B cell (primary cell): ENCODE measurements at regions not wholly inside any gene's neighbourhood (a gene's known extent, or its start where the extent isn't known, plus 50 kb on each side); places are given as distances from the start of the nearest gene placed in this dataset.

Source experiments
- ATAC-seq: fragments of 200-7000 bp; cut with Tn5 transposase; one replicate; pipeline ENCODE4 v1.10.0; 2021; ENCODE audit warnings: low read depth, mild to moderate bottlenecking, moderate number of reproducible peaks, moderate library complexity
- CTCF ChIA-PET: fragments of 350-600 bp; sonication (Branson Sonifier 250); formaldehyde crosslinking; loops from one replicate; lab custom pipeline; 2021; ENCODE audit warnings: antibody characterized with exemption, inconsistent platforms; lab: Charles Lee
- POLR2A ChIA-PET: fragments of 350-600 bp; sonication (Branson Sonifier 250); formaldehyde crosslinking; loops from one replicate; lab custom pipeline; 2021; ENCODE audit warnings: antibody characterized with exemption; lab: Charles Lee
- DNase-seq: peaks from one replicate; pipeline ENCODE4 v3.0.0; 2013
- H2AFZ ChIP-seq: 2 replicates; pipeline ENCODE4 v1.6.1; 2012; ENCODE audit warnings: mild to moderate bottlenecking, low read depth, low read length; ENCODE audit not compliant: insufficient read depth, poor library complexity, severe bottlenecking
- H3K27ac ChIP-seq, 2 donors: 1 replicate in 1 of 2; 2 replicates in 1 of 2; pipeline ENCODE4 v1.5.1; 2012 to 2013; ENCODE audit warnings: low read length in 2 of 2, mild to moderate bottlenecking in 2 of 2, moderate library complexity in 1 of 2
- H3K27me3 ChIP-seq, 4 experiments: fragments of 200-600 bp in 1 of 4; sonication (generic) in 1 of 4; replicated peaks in 1 of 4; 1 replicate in 2 of 4; 2 replicates in 2 of 4; pipeline versions ENCODE4 v1.6.1 to v1.7.0; 2013 to 2016; ENCODE audit warnings: low read length in 3 of 4, mild to moderate bottlenecking in 2 of 4, mixed read lengths in 1 of 4, moderate library complexity in 1 of 4; ENCODE audit not compliant: insufficient read depth in 4 of 4, control insufficient read depth in 3 of 4; ENCODE audit errors: control extremely low read depth in 1 of 4
- H3K36me3 ChIP-seq, 2 experiments: replicated peaks in 1 of 2; 1 replicate in 1 of 2; 2 replicates in 1 of 2; pipeline versions ENCODE4 v1.6.1 to v1.7.1; 2013; ENCODE audit warnings: low read length in 1 of 2; ENCODE audit not compliant: insufficient read depth in 2 of 2, control insufficient read depth in 1 of 2; ENCODE audit errors: control extremely low read depth in 1 of 2, extremely low read depth in 1 of 2
- H3K4me1 ChIP-seq, 2 donors: fragments of 200-600 bp in 1 of 2; sonication (generic) in 1 of 2; 1 replicate in 1 of 2; 2 replicates in 1 of 2; pipeline versions ENCODE4 v1.5.1 to v1.6.1; 2013 to 2017; ENCODE audit warnings: low read length in 2 of 2; ENCODE audit not compliant: control insufficient read depth in 2 of 2, insufficient read depth in 2 of 2
- H3K4me2 ChIP-seq: replicated peaks from 2 replicates; pipeline ENCODE3; 2012; ENCODE audit warnings: mild to moderate bottlenecking, low read depth, low read length; ENCODE audit not compliant: poor library complexity, severe bottlenecking
- H3K4me3 ChIP-seq, 5 experiments: fragments of 200-600 bp in 1 of 5; sonication (generic) in 1 of 5; 1 replicate in 3 of 5; 2 replicates in 2 of 5; pipeline versions ENCODE4 v1.5.1 to v1.7.0; 2011 to 2016; ENCODE audit warnings: low read length in 4 of 5, mild to moderate bottlenecking in 4 of 5, low read depth in 2 of 5, control low read depth in 1 of 5, moderate library complexity in 1 of 5; ENCODE audit not compliant: insufficient read depth in 1 of 5; ENCODE audit errors: control extremely low read depth in 1 of 5, extremely low read depth in 1 of 5
- H3K79me2 ChIP-seq: fragments of 200-600 bp; sonication (generic); one replicate; pipeline ENCODE4 v1.6.0; 2016; ENCODE audit warnings: low read length; ENCODE audit not compliant: control insufficient read depth, insufficient read depth
- H3K9ac ChIP-seq: fragments of 200-600 bp; sonication (generic); 2 replicates; pipeline ENCODE4 v1.6.1; 2017; ENCODE audit warnings: mild to moderate bottlenecking, low read length, moderate library complexity
- H3K9me3 ChIP-seq, 3 donors: one replicate each; pipeline versions ENCODE4 v1.6.1 to v1.7.1; 2013; ENCODE audit warnings: low read length in 2 of 3; ENCODE audit not compliant: control insufficient read depth in 2 of 3, insufficient read depth in 1 of 3; ENCODE audit errors: control extremely low read depth in 1 of 3
- H4K20me1 ChIP-seq: 2 replicates; pipeline ENCODE4 v1.6.0; 2012; ENCODE audit warnings: mild to moderate bottlenecking, low read length; ENCODE audit not compliant: insufficient read depth, control insufficient read depth, poor library complexity, severe bottlenecking
- H3K27ac Mint-ChIP-seq: one replicate; pipeline ENCODE4 v1.8.0; 2021; ENCODE audit warnings: mixed read lengths
- H3K27me3 Mint-ChIP-seq: one replicate; pipeline ENCODE4 v1.8.0; 2021; ENCODE audit warnings: mixed read lengths
- H3K4me1 Mint-ChIP-seq: one replicate; pipeline ENCODE4 v1.8.0; 2021; ENCODE audit warnings: mixed read lengths
- H3K4me3 Mint-ChIP-seq: one replicate; pipeline ENCODE4 v1.8.0; 2021; ENCODE audit warnings: mixed read lengths
- H3K9me3 Mint-ChIP-seq: one replicate; pipeline ENCODE4 v1.8.0; 2022; ENCODE audit warnings: mixed read lengths; ENCODE audit not compliant: insufficient read depth
- CTCF ChIP-seq: fragments of 200-600 bp; IDR thresholded peaks from one replicate; pipeline ENCODE4 v1.8.0; 2022; ENCODE audit warnings: antibody characterized with exemption, mild to moderate bottlenecking
- EZH2 ChIP-seq: IDR thresholded peaks from 2 replicates; pipeline ENCODE4 v1.6.1; 2012; ENCODE audit warnings: borderline replicate concordance, low read depth, mild to moderate bottlenecking, moderate library complexity, low read length; ENCODE audit not compliant: insufficient read depth, poor library complexity, severe bottlenecking
- WGBS: methylation state at CpG from one replicate; pipeline ENCODE4 v1.1.5; 2013; ENCODE audit warnings: missing lambda C conversion rate; ENCODE audit not compliant: insufficient coverage; 5-methylcytosine and 5-hydroxymethylcytosine counted together
- intact Hi-C: fragments of 100-400 bp; cut with micrococcal nuclease; formaldehyde crosslinking; loops from one replicate; pipeline ENCODE4 v1.10.0; 2022

GRCh38 chr7:35315517-35315916, 61.6 kb upstream of the TBX20 start:
- WGBS = 81% methylated on average over 2 of the region's 2 CpGs
- Histone ChIP-seq H3K4me3 (no peak overlapping the region), H3K36me3 (no peaks in the 10 kb centered on the region), H3K9me3 (no peaks in the 10 kb centered on the region), H4K20me1 (no peaks in the 10 kb centered on the region), H3K4me2 (no peak overlapping the region), H3K9ac (no peak overlapping the region), H3K27me3 (peaks cover 0 to 5% (median 0%) of the 10 kb centered on the region in 4 experiments), H2AFZ (no peak overlapping the region), H3K4me1 (no peaks in the 10 kb centered on the region), H3K79me2 (no peaks in the 10 kb centered on the region), H3K27ac (no peak overlapping the region)
- Mint-ChIP-seq H3K27me3 (peaks cover 4% of the 10 kb centered on the region), H3K4me1 (no peaks in the 10 kb centered on the region), H3K9me3 (no peaks in the 10 kb centered on the region), H3K4me3 (no peak overlapping the region), H3K27ac (no peak overlapping the region)
- DNase-seq = no peak
- intact Hi-C loops = no loop called here
- ChIA-PET POLR2A (no interaction called here), CTCF (no interaction called here)
- TF ChIP-seq CTCF = no peak
- no peak for TF ChIP-seq EZH2
- ATAC-seq = no peak

- Histone ChIP-seq H3K36me3 (no peaks in the 10 kb centered on the region), H4K20me1 (no peaks in the 10 kb centered on the region), H3K9me3 (no peaks in the 10 kb centered on the region), H3K9ac (no peak overlapping the region), H3K4me3 (no peak overlapping the region), H2AFZ (no peak overlapping the region), H3K27ac (no peak overlapping the region), H3K79me2 (no peaks in the 10 kb centered on the region), H3K4me1 (no peaks in the 10 kb centered on the region), H3K4me2 (no peak overlapping the region), H3K27me3 (peaks cover 0 to 5% (median 0%) of the 10 kb centered on the region in 4 experiments)
- CTCF ChIA-PET = no interaction called here
- TF ChIP-seq EZH2 (no peak), CTCF (no peak)
- Mint-ChIP-seq H3K9me3 (no peaks in the 10 kb centered on the region), H3K4me1 (no peaks in the 10 kb centered on the region), H3K27me3 (no peaks in the 10 kb centered on the region), H3K27ac (no peak overlapping the region), H3K4me3 (no peak overlapping the region)
- intact Hi-C loops = no loop called here
- POLR2A ChIA-PET = no interaction called here
- no peak for DNase-seq
- 80% methylated on average over 2 of the region's 2 CpGs for WGBS
- no peak for ATAC-seq
Measured at GRCh38 chr7:35314354-35314753, 60.5 kb upstream of the TBX20 start.
